ENCODE measurements at regions not wholly inside any gene's neighbourhood (a gene's known extent, or its start where the extent isn't known, plus 50 kb on each side); places are given as distances from the start of the nearest gene placed in this dataset.

DNA sequence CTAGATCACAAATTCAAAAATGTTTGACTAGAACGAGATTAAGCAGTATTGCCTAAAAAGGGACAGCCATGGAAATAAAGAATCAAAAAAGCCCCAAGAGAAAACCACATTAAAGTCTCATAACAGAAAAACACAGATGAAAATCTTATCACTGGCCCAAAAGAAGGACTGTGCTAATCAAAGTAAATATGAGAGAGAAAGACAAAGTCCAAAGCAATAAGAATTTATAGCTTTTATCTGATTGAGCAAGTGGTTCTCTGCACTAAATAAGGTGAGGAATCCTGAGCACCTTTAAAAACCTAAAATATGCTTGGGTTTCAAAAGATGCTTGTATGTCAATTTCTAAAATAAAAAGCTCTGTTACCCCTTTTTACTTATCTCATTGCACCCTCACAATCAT is 409.3 kb downstream of the GASK1B start:
- no peak overlapping the region for H3K27ac ChIP-seq
- 27% methylated on average over 1 of the region's 1 CpG for WGBS
- no peak for TF ChIP-seq POLR2A (IDR thresholded peaks at IDR 0.05)
- TF ChIP-seq, protein P1, sequence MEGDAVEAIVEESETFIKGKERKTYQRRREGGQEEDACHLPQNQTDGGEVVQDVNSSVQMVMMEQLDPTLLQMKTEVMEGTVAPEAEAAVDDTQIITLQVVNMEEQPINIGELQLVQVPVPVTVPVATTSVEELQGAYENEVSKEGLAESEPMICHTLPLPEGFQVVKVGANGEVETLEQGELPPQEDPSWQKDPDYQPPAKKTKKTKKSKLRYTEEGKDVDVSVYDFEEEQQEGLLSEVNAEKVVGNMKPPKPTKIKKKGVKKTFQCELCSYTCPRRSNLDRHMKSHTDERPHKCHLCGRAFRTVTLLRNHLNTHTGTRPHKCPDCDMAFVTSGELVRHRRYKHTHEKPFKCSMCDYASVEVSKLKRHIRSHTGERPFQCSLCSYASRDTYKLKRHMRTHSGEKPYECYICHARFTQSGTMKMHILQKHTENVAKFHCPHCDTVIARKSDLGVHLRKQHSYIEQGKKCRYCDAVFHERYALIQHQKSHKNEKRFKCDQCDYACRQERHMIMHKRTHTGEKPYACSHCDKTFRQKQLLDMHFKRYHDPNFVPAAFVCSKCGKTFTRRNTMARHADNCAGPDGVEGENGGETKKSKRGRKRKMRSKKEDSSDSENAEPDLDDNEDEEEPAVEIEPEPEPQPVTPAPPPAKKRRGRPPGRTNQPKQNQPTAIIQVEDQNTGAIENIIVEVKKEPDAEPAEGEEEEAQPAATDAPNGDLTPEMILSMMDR (IDR thresholded peaks at IDR 0.05): no peak
- no peak for TF ChIP-seq POLR2AphosphoS5 (IDR thresholded peaks at IDR 0.05)
- intact Hi-C loops (cut with DNase I): no loop called here
- DNase-seq (ENCODE audit: low spot score): no peak
- H3K36me3 ChIP-seq: no peaks in the 10 kb centered on the region
- H3K4me3 ChIP-seq: no peak overlapping the region
- no peaks in the 10 kb centered on the region for H3K27me3 ChIP-seq (replicated peaks; ENCODE audit: insufficient read depth)
- no peaks in the 10 kb centered on the region for H3K4me1 ChIP-seq (replicated peaks)
- H3K9me3 ChIP-seq: no peaks in the 10 kb centered on the region

DNA sequence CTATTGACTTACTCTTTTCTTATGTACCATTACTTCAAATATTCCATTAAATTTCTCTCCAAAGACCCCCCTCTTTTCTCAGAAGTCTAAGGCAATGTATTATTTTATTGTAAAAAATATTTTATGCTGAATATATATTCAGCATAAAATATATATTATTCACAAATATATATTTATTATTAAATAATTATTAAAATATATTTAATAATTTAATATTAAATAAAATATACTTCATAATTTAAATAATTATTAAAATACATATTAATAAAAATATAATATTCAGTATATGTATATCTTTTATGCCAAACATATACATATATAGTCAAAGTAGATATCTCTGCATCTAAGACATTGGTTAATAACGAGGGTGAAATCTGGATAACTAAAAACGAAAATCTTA is 418.4 kb downstream of the GASK1B start:
- no peaks in the 10 kb centered on the region for H3K4me1 ChIP-seq (replicated peaks)
- no peak for DNase-seq (ENCODE audit: low spot score)
- H3K27ac ChIP-seq: no peak overlapping the region
- no peaks in the 10 kb centered on the region for H3K27me3 ChIP-seq (replicated peaks; ENCODE audit: insufficient read depth)
- no peaks in the 10 kb centered on the region for H3K36me3 ChIP-seq
- H3K9me3 ChIP-seq: no peaks in the 10 kb centered on the region
- TF ChIP-seq, protein P1 (IDR thresholded peaks at IDR 0.05): no peak
- no peak overlapping the region for H3K4me3 ChIP-seq
- intact Hi-C loops (cut with DNase I): no loop called here
- WGBS: 83% methylated on average over 2 of the region's 2 CpGs

DNA sequence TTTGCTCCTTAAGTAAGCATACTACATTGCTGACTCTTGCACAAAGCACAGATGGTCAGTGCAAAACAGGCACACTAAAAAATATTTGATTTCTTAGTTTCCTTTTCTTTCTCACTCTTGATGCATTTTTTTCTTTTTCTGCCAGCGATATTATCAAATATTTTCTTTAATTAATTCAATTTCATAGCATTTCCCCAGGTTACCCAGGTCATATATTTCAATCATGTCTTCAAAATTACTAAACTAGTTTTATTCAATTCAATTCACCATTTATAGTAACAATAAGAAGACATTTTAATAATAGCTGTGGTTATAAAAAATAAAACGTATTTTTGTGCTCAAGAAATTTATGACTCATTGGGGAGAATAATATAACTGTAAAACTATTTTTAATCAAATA is 421.2 kb downstream of the GASK1B start:
- intact Hi-C loops (cut with DNase I): no loop called here
- Histone ChIP-seq H3K27me3 (replicated peaks; ENCODE audit: insufficient read depth) (no peaks in the 10 kb centered on the region), H3K9me3 (no peaks in the 10 kb centered on the region), H3K4me3 (no peak overlapping the region), H3K27ac (no peak overlapping the region), H3K36me3 (no peaks in the 10 kb centered on the region), H3K4me1 (replicated peaks) (no peaks in the 10 kb centered on the region)
- TF ChIP-seq POLR2A (IDR thresholded peaks at IDR 0.05) (no peak), POLR2AphosphoS5 (IDR thresholded peaks at IDR 0.05) (no peak)
- TF ChIP-seq, protein P1 (IDR thresholded peaks at IDR 0.05): no peak
- WGBS: 76% methylated on average over 2 of the region's 2 CpGs
- no peak for DNase-seq (ENCODE audit: low spot score)

DNA sequence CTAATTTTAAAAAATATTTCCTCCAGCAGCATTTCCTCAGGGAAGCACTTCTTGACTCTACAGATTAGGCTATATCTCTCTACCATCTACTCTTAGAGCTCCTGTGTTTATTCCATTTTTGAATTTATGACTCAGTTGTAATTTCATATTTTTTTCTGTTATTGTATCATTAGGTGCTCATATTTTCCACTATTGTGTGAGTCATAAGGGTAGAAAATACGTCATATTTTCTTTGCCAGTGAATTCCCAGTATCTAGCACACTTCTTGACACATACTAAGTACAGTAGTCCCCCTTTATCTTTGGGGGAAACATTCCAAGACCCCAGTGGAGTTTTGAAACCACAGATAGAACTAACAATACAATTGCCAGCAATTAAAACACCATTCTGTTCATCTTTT is 431.2 kb downstream of the GASK1B start:
- Histone ChIP-seq H3K36me3 (no peaks in the 10 kb centered on the region), H3K4me1 (replicated peaks) (no peaks in the 10 kb centered on the region), H3K27me3 (replicated peaks; ENCODE audit: insufficient read depth) (no peaks in the 10 kb centered on the region), H3K4me3 (no peak overlapping the region), H3K9me3 (no peaks in the 10 kb centered on the region), H3K27ac (no peak overlapping the region)
- WGBS: 61% methylated on average over 1 of the region's 1 CpG
- intact Hi-C loops (cut with DNase I): no loop called here
- TF ChIP-seq POLR2AphosphoS5 (IDR thresholded peaks at IDR 0.05) (no peak), POLR2A (IDR thresholded peaks at IDR 0.05) (no peak)
- TF ChIP-seq, protein P1 (IDR thresholded peaks at IDR 0.05): no peak
- no peak for DNase-seq (ENCODE audit: low spot score)

DNA sequence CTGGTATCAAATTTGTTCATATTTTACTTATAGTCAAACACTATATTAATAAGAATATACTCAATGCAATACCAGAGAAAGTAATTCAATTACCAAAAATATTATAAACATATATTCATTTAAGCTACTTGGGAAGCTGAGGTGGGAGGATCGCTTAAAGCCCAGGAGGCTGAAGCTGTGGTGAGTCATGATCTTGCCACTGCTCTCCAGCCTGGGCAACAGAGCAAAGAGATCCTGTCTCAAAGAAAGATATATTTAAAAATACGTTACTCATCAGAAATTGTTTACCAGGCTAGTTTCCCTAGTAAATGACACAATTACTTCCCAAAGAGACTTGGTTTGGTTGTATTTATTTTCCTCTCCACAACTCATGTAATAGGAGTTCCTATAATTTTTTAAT is 433.6 kb downstream of the GASK1B start:
- H3K36me3 ChIP-seq: no peaks in the 10 kb centered on the region
- TF ChIP-seq, protein P1 (IDR thresholded peaks at IDR 0.05): no peak
- TF ChIP-seq POLR2A (IDR thresholded peaks at IDR 0.05): no peak
- TF ChIP-seq POLR2AphosphoS5 (IDR thresholded peaks at IDR 0.05): no peak
- no peak overlapping the region for H3K4me3 ChIP-seq
- no peak for DNase-seq (ENCODE audit: low spot score)
- no peaks in the 10 kb centered on the region for H3K9me3 ChIP-seq
- no peaks in the 10 kb centered on the region for H3K27me3 ChIP-seq (replicated peaks; ENCODE audit: insufficient read depth)
- H3K27ac ChIP-seq: no peak overlapping the region
- H3K4me1 ChIP-seq (replicated peaks): no peaks in the 10 kb centered on the region
- WGBS: 62% methylated on average over 2 of the region's 2 CpGs
- intact Hi-C loops (cut with DNase I): no loop called here

Data from prostate gland (tissue), 2 donors.